ENCODE measurements at regions not wholly inside any gene's neighbourhood (a gene's known extent, or its start where the extent isn't known, plus 50 kb on each side); places are given as distances from the start of the nearest gene placed in this dataset.

GRCh38 chr10:128624656-128625530 is 498.7 kb upstream of the MKI67 start:
- no peak for TF ChIP-seq CTCF (conservative IDR thresholded peaks at IDR 0.05)
- H3K27ac ChIP-seq = no peak overlapping the region

GRCh38 chr10:128625926-128626325 is 499.7 kb upstream of the MKI67 start:
- H3K27ac ChIP-seq = no peak overlapping the region
- TF ChIP-seq CTCF (conservative IDR thresholded peaks at IDR 0.05) = no peak

GRCh38 chr10:128626397-128627000 is 500.3 kb upstream of the MKI67 start:
- no peak overlapping the region for H3K27ac ChIP-seq
- TF ChIP-seq CTCF (conservative IDR thresholded peaks at IDR 0.05) = no peak

GRCh38 chr10:128627811-128628210 is 501.6 kb upstream of the MKI67 start:
- no peak overlapping the region for H3K27ac ChIP-seq
- no peak for TF ChIP-seq CTCF (conservative IDR thresholded peaks at IDR 0.05)

GRCh38 chr10:128628252-128628651 is 502.0 kb upstream of the MKI67 start:
- TF ChIP-seq CTCF (conservative IDR thresholded peaks at IDR 0.05) = no peak
- H3K27ac ChIP-seq = no peak overlapping the region

GRCh38 chr10:128629111-128630096 is 503.2 kb upstream of the MKI67 start:
- H3K27ac ChIP-seq = no peak overlapping the region
- no peak for TF ChIP-seq CTCF (conservative IDR thresholded peaks at IDR 0.05)
